Ovary (tissue), 3 donors: ENCODE measurements at regions not wholly inside any gene's neighbourhood (a gene's known extent, or its start where the extent isn't known, plus 50 kb on each side); places are given as distances from the start of the nearest gene placed in this dataset.

Source experiments
- POLR2A ChIP-seq: fragments of 450-650 bp; IDR thresholded peaks from one replicate; pipeline ENCODE4 v1.6.1; 2017; ENCODE audit warnings: antibody characterized with exemption, mild to moderate bottlenecking, moderate library complexity
- TF ChIP-seq, protein P1 (sequence below), 3 donors: fragments of 450-650 bp in 2 of 3; fragments of 200-600 bp in 1 of 3; IDR thresholded peaks; one replicate each; pipeline versions ENCODE4 v1.5.1 to v1.8.0; 2016 to 2022; ENCODE audit warnings: antibody characterized with exemption in 3 of 3, mild to moderate bottlenecking in 1 of 3
- donor health status: DM: no; HTN: no; CAD: no.

GRCh38 chr6:12391472-12391871, 101.3 kb downstream of the EDN1 start:
- TF ChIP-seq, protein P1, sequence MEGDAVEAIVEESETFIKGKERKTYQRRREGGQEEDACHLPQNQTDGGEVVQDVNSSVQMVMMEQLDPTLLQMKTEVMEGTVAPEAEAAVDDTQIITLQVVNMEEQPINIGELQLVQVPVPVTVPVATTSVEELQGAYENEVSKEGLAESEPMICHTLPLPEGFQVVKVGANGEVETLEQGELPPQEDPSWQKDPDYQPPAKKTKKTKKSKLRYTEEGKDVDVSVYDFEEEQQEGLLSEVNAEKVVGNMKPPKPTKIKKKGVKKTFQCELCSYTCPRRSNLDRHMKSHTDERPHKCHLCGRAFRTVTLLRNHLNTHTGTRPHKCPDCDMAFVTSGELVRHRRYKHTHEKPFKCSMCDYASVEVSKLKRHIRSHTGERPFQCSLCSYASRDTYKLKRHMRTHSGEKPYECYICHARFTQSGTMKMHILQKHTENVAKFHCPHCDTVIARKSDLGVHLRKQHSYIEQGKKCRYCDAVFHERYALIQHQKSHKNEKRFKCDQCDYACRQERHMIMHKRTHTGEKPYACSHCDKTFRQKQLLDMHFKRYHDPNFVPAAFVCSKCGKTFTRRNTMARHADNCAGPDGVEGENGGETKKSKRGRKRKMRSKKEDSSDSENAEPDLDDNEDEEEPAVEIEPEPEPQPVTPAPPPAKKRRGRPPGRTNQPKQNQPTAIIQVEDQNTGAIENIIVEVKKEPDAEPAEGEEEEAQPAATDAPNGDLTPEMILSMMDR (IDR thresholded peaks at IDR 0.05): no peak
- TF ChIP-seq POLR2A: no peak
